GM12878 (cell line): ENCODE measurements at regions not wholly inside any gene's neighbourhood (a gene's known extent, or its start where the extent isn't known, plus 50 kb on each side); places are given as distances from the start of the nearest gene placed in this dataset.

Experiments
- CTCF ChIP-seq, 3 experiments: IDR thresholded peaks in 2 of 3; conservative IDR thresholded peaks in 1 of 3; 2 replicates each; pipeline ENCODE4 v1.5.1; 2011; ENCODE audit warnings: low read depth in 3 of 3, low read length in 3 of 3, mild to moderate bottlenecking in 3 of 3, control low read depth in 2 of 3, moderate library complexity in 2 of 3, inconsistent platforms in 1 of 3, mixed read lengths in 1 of 3; ENCODE audit not compliant: control insufficient read depth in 2 of 3, insufficient read depth in 1 of 3; ENCODE audit errors: extremely low read depth in 1 of 3
- MEF2B ChIP-seq: fragments of 450-650 bp; IDR thresholded peaks from 2 replicates; pipeline ENCODE4 v1.6.1; 2018; ENCODE audit warnings: mild to moderate bottlenecking, moderate library complexity; ENCODE audit not compliant: partially characterized antibody, poor library complexity, severe bottlenecking
- MXI1 ChIP-seq: fragments of 150-350 bp; IDR thresholded peaks from 2 replicates; pipeline ENCODE4 v1.6.1; 2011; ENCODE audit warnings: low read depth, mild to moderate bottlenecking, inconsistent platforms, low read length, improper control_type of control experiment
- MYC ChIP-seq: IDR thresholded peaks from 2 replicates; pipeline ENCODE4 v1.6.1; 2011; ENCODE audit warnings: mild to moderate bottlenecking, low read length, moderate library complexity, inconsistent platforms; ENCODE audit not compliant: insufficient read depth, insufficient replicate concordance, insufficient read length, severe bottlenecking
- POLR2A ChIP-seq: IDR thresholded peaks from 2 replicates; pipeline ENCODE4 v1.6.1; 2011; ENCODE audit warnings: low read depth, mild to moderate bottlenecking, low read length
- POLR2AphosphoS2 ChIP-seq: IDR thresholded peaks from 2 replicates; pipeline ENCODE4 v1.6.1; 2011; ENCODE audit warnings: low read depth, mild to moderate bottlenecking, low read length, improper control_type of control experiment, moderate library complexity
- RAD21 ChIP-seq: IDR thresholded peaks from 2 replicates; pipeline ENCODE4 v1.6.1; 2011; ENCODE audit warnings: mild to moderate bottlenecking, low read depth, low read length, moderate library complexity; ENCODE audit not compliant: insufficient read depth
- RFX5 ChIP-seq: IDR thresholded peaks from 2 replicates; pipeline ENCODE4 v1.6.1; 2011; ENCODE audit warnings: low read depth, low read length, improper control_type of control experiment
- TAF1 ChIP-seq: IDR thresholded peaks from 2 replicates; pipeline ENCODE4 v1.6.1; 2011; ENCODE audit warnings: mild to moderate bottlenecking, low read depth, low read length, borderline replicate concordance
- USF1 ChIP-seq: IDR thresholded peaks from 2 replicates; pipeline ENCODE4 v1.6.1; 2011; ENCODE audit warnings: borderline replicate concordance, low read depth, mild to moderate bottlenecking, moderate library complexity, mixed read lengths, low read length; ENCODE audit not compliant: insufficient read depth; ENCODE audit errors: extremely low read length
- USF2 ChIP-seq: IDR thresholded peaks from 2 replicates; pipeline ENCODE4 v1.6.1; 2011; ENCODE audit warnings: low read depth, low read length, improper control_type of control experiment, borderline replicate concordance
- YY1 ChIP-seq: IDR thresholded peaks from 2 replicates; pipeline ENCODE4 v1.6.1; 2011; ENCODE audit warnings: low read depth, mild to moderate bottlenecking, low read length

GRCh38 chr3:127384717-127385539 is 97.1 kb upstream of the PRR20G start:
- no peak for TF ChIP-seq MXI1
- TF ChIP-seq MYC = no peak
- no peak for TF ChIP-seq CTCF (IDR thresholded peaks at IDR 0.05 in 2 of 3, conservative IDR thresholded peaks at IDR 0.05 in 1 of 3; ENCODE audit: control insufficient read depth in 2 of 3, extremely low read depth in 1 of 3, insufficient read depth in 1 of 3, low read depth in 3 of 3, low read length in 3 of 3)
- no peak for TF ChIP-seq POLR2A
- TF ChIP-seq RAD21 = no peak
- TF ChIP-seq USF1 = no peak
- TF ChIP-seq RFX5 = no peak
- no peak for TF ChIP-seq POLR2AphosphoS2
- no peak for TF ChIP-seq USF2
- no peak for TF ChIP-seq YY1
- TF ChIP-seq TAF1 = no peak
- TF ChIP-seq MEF2B = no peak
